NCI-H2196 treated with DMSO at 0.1 percent for 48 hours (cell line): ENCODE measurements at regions not wholly inside any gene's neighbourhood (a gene's known extent, or its start where the extent isn't known, plus 50 kb on each side); places are given as distances from the start of the nearest gene placed in this dataset.

Experiments used
- DNase-seq: peaks from one replicate; lab custom pipeline; 2025; ENCODE audit not compliant: unreplicated experiment; lab: John Stamatoyannopoulos, UW

- DNase-seq, result no peak
Measured at GRCh38 chr17:34826332-34826731, 134.9 kb downstream of the CCT6B start.

GRCh38 chr17:34825884-34826283 lies 135.4 kb downstream of the CCT6B start:
- no peak for DNase-seq

GRCh38 chr17:34825102-34825501 lies 136.2 kb downstream of the CCT6B start:
- DNase-seq, result no peak

DNA sequence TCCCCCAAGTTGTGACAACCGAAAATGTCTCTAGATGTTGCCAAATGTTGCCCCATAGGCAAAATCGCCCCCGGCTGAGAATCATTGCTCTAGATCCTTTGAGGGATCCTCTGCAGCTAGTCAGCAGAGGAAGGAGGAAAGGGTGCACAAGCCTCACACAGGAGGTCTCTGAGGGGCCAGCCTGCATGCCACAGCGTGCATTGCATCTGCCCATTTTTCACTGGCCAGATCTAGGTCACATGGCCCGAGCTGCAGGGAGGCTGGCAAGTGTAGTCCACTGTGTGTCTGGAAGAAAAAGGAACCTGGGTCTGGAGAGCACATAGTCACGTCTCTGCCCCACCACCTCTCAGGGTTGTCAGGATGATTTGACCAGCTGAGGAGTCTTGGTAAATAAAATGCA lies 138.2 kb downstream of the CCT6B start:
- no peak for DNase-seq

GRCh38 chr17:34822007-34822739 lies 139.1 kb downstream of the CCT6B start:
- no peak for DNase-seq

DNA sequence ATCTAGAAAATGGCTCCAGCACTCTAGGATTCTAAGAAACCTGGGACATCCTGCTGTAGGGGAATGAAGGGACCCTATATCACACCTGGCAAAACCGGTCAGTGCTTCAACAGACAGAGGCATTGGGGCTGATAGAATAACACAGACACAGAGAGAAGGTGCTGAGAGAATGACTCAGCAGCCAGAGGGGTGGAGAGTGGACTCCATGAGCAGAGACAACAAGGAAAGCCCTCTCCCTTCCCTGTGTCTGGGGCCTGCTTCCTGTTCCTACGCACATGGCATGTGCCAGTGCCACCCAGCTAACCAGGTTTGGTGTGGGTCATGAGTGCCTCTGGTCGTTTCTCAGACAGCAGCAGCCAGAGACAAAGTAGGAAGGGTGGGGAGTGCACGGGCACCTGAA lies 140.3 kb downstream of the CCT6B start:
- DNase-seq, result no peak

DNA sequence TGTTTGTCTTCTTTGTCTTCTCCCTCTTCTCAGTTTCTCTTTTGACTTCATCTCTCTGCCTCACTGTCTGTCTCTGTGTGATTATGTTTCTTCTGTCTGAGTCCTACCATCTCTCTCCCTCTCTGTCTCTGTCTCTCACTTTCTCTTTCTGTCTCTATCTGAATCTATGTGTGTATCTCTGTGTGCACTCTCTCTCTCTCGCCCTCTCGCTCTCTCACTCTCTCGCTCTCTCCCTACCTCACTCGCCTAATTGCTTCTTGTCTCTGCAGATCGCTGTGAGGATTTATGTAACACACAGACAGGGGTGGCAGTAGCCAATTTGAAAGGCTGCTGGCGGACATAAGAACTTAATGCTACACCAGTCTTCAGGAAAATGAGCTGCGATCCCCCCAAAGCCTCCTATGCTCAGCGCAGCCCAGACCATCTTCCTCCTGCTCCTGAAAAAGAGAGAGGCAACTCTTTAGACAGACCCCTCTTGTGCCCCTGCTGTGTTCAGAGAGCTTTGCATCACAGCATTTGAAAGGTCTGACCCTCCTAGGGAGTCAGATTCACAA lies 140.9 kb downstream of the CCT6B start:
- no peak for DNase-seq

- no peak for DNase-seq
Measured at GRCh38 chr17:34817252-34818035, 143.8 kb downstream of the CCT6B start.

DNA sequence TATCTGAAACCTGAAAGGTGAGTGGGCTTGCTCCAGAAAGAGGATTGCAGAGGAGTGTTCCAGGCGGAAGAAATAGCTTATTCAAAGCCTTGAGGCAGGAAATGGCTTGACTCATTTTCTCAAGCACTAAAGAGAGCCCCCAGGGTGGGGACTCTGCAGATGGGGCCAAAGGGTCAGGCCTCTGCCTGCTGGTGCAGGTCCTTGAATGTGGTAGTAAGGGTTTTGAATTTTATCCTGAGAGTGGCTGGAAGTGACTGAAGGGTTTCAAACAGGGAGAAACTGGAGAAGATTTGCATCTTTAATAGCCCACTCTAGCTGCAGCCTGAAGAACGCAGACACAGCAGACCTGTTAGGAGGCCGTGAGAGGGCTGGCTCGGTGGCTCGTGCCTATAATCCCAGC lies 144.4 kb downstream of the CCT6B start:
- no peak for DNase-seq

- no peak for DNase-seq
Measured at GRCh38 chr17:34813290-34813689, 148.0 kb downstream of the CCT6B start.

DNA sequence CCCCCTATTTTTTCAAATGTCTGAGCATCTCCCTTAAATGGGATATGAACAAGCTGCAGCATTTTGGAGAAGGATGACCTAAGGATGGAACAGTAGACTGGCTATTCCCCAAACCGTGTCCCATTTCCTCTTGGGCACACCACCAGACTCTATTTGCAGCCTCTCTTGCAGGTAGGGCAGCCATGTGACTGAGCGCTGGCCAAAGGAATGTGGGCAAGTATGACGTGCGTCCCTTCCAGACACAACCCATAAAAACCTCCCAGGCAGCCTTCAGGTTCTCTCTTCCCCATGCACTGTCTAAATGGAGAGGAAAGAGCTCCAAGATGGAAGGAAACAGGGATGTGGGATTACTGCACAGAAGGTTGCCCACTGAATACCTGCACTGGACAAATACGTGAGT lies 149.7 kb downstream of the CCT6B start:
- no peak for DNase-seq

DNA sequence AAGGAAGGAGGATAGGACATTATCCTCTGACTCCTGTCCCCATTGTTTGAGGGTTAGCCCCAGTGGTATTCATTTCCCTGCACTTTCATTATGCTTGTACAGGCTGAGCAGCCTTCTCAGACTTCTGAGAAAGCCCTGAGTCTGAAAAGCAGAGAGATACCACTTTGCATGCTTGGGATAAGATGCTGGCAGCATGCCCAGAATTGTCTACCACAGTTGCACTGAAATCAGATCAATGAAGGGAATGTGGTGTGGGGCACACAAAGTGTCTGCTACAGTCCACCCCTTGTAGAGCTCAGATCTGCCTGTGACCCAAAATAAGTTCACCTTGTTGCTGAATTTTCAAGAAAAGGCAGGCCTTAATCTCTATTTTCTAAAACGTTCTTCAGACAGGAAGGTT lies 160.6 kb downstream of the CCT6B start:
- no peak for DNase-seq

- DNase-seq, result no peak
Measured at GRCh38 chr17:34799751-34800150, 161.5 kb downstream of the CCT6B start.

GRCh38 chr17:34798581-34798980 lies 162.7 kb downstream of the CCT6B start:
- no peak for DNase-seq

- no peak for DNase-seq
Measured at GRCh38 chr17:34797720-34798119, 163.5 kb downstream of the CCT6B start.

GRCh38 chr17:34793231-34793908 lies 167.9 kb downstream of the CCT6B start:
- DNase-seq, result no peak

DNA sequence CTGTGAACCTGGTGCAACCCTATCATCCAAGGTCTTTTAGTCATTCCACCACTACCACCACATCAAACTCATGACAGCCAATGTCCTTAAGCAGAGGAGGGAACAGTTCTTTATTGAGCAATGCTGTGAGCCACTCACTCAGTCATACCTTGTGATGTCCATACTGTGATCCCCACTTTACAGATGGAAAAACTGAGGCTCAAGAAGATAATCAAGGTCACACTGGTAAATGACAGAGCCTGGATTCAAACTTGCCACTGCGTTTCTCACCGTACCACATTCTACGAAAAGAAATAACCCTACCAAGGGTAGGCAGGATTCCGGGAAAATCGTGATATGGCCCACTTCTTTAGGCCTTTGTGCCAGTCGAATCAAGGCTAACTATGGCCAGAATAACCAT lies 172.6 kb downstream of the CCT6B start:
- DNase-seq, result no peak

GRCh38 chr17:34784526-34784925 lies 176.7 kb downstream of the CCT6B start:
- no peak for DNase-seq

GRCh38 chr17:34782271-34782670 lies 179.0 kb downstream of the CCT6B start:
- DNase-seq, result no peak

- no peak for DNase-seq
Measured at GRCh38 chr17:34781571-34782108, 179.6 kb downstream of the CCT6B start.

DNA sequence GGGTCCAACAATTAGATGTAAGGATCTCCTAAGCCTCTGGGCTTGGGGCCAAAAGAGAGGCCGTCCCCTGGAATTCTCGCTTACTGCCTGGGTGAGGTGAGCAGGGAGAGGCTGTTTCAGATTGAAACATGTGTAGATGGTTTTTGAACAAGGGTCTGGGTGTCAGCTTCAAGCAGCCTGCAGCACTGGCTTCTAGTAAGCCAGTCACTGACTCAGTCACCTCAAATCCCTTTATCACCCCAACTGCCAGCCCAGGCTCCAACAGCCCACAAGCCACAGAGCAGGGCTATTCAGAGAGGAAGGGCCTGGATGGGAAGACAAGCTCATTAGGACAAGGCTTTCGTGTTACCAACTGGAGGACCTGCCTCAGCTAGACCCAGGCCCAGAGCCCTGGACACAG lies 180.2 kb downstream of the CCT6B start:
- DNase-seq, result no peak
